ENCODE measurements at regions not wholly inside any gene's neighbourhood (a gene's known extent, or its start where the extent isn't known, plus 50 kb on each side); places are given as distances from the start of the nearest gene placed in this dataset.

GRCh38 chr11:32226480-32226879, 135.6 kb downstream of the RCN1 start:
- Histone ChIP-seq H3K9ac (ENCODE audit: low read length in 5 of 5) (no peak overlapping the region), H3K4me1 (ENCODE audit: control insufficient read depth in 5 of 5, insufficient read depth in 5 of 5, low read length in 5 of 5) (no peaks in the 10 kb centered on the region), H3K9me3 (ENCODE audit: control insufficient read depth in 5 of 5, low read length in 5 of 5) (no peaks in the 10 kb centered on the region), H3K4me3 (ENCODE audit: low read depth in 1 of 5, low read length in 5 of 5) (no peak overlapping the region), H3K36me3 (ENCODE audit: control insufficient read depth in 5 of 5, insufficient read depth in 5 of 5, low read length in 5 of 5) (no peaks in the 10 kb centered on the region), H3K27me3 (ENCODE audit: control insufficient read depth in 5 of 5, insufficient read depth in 4 of 5, low read length in 5 of 5) (peaks cover 0 to 4% (median 0%) of the 10 kb centered on the region in 5 donors), H3K27ac (ENCODE audit: low read depth, low read length) (no peak overlapping the region)

- no peaks in the 10 kb centered on the region for H3K36me3 ChIP-seq (ENCODE audit: control insufficient read depth in 5 of 5, insufficient read depth in 5 of 5, low read length in 5 of 5)
- no peaks in the 10 kb centered on the region for H3K27me3 ChIP-seq (ENCODE audit: control insufficient read depth in 5 of 5, insufficient read depth in 4 of 5, low read length in 5 of 5)
- H3K4me1 ChIP-seq (ENCODE audit: control insufficient read depth in 5 of 5, insufficient read depth in 5 of 5, low read length in 5 of 5) = no peaks in the 10 kb centered on the region
Observed at GRCh38 chr11:32229576-32230240, 138.8 kb downstream of the RCN1 start.

GRCh38 chr11:32231909-32232493, 141.1 kb downstream of the RCN1 start:
- H3K27me3 ChIP-seq (ENCODE audit: control insufficient read depth in 5 of 5, insufficient read depth in 4 of 5, low read length in 5 of 5) = no peaks in the 10 kb centered on the region
- no peak overlapping the region for H3K27ac ChIP-seq (ENCODE audit: low read depth, low read length)
- H3K9ac ChIP-seq (ENCODE audit: low read length in 5 of 5) = no peak overlapping the region
- H3K9me3 ChIP-seq (ENCODE audit: control insufficient read depth in 5 of 5, low read length in 5 of 5) = no peaks in the 10 kb centered on the region
- H3K36me3 ChIP-seq (ENCODE audit: control insufficient read depth in 5 of 5, insufficient read depth in 5 of 5, low read length in 5 of 5) = no peaks in the 10 kb centered on the region
- no peak overlapping the region for H3K4me3 ChIP-seq (ENCODE audit: low read depth in 1 of 5, low read length in 5 of 5)
- no peaks in the 10 kb centered on the region for H3K4me1 ChIP-seq (ENCODE audit: control insufficient read depth in 5 of 5, insufficient read depth in 5 of 5, low read length in 5 of 5)

More at GRCh38 chr11:32229576-32230240, 138.8 kb downstream of the RCN1 start:
- no peak overlapping the region for H3K9ac ChIP-seq (ENCODE audit: low read length in 5 of 5)
- no peak overlapping the region for H3K27ac ChIP-seq (ENCODE audit: low read depth, low read length)
- no peaks in the 10 kb centered on the region for H3K9me3 ChIP-seq (ENCODE audit: control insufficient read depth in 5 of 5, low read length in 5 of 5)
- H3K4me3 ChIP-seq (ENCODE audit: low read depth in 1 of 5, low read length in 5 of 5) = no peak overlapping the region

- Histone ChIP-seq H3K9ac (ENCODE audit: low read length in 5 of 5) (no peak overlapping the region), H3K27me3 (ENCODE audit: control insufficient read depth in 5 of 5, insufficient read depth in 4 of 5, low read length in 5 of 5) (no peaks in the 10 kb centered on the region), H3K9me3 (ENCODE audit: control insufficient read depth in 5 of 5, low read length in 5 of 5) (no peaks in the 10 kb centered on the region), H3K4me3 (ENCODE audit: low read depth in 1 of 5, low read length in 5 of 5) (no peak overlapping the region), H3K27ac (ENCODE audit: low read depth, low read length) (no peak overlapping the region), H3K36me3 (ENCODE audit: control insufficient read depth in 5 of 5, insufficient read depth in 5 of 5, low read length in 5 of 5) (no peaks in the 10 kb centered on the region), H3K4me1 (ENCODE audit: control insufficient read depth in 5 of 5, insufficient read depth in 5 of 5, low read length in 5 of 5) (no peaks in the 10 kb centered on the region)
Observed at GRCh38 chr11:32232516-32232915, 141.6 kb downstream of the RCN1 start.

- Histone ChIP-seq H3K36me3 (ENCODE audit: control insufficient read depth in 5 of 5, insufficient read depth in 5 of 5, low read length in 5 of 5) (no peaks in the 10 kb centered on the region), H3K4me1 (ENCODE audit: control insufficient read depth in 5 of 5, insufficient read depth in 5 of 5, low read length in 5 of 5) (no peaks in the 10 kb centered on the region), H3K27me3 (ENCODE audit: control insufficient read depth in 5 of 5, insufficient read depth in 4 of 5, low read length in 5 of 5) (no peaks in the 10 kb centered on the region), H3K9ac (ENCODE audit: low read length in 5 of 5) (no peak overlapping the region), H3K9me3 (ENCODE audit: control insufficient read depth in 5 of 5, low read length in 5 of 5) (no peaks in the 10 kb centered on the region), H3K4me3 (ENCODE audit: low read depth in 1 of 5, low read length in 5 of 5) (no peak overlapping the region), H3K27ac (ENCODE audit: low read depth, low read length) (no peak overlapping the region)
Observed at GRCh38 chr11:32233276-32233675, 142.4 kb downstream of the RCN1 start.

GRCh38 chr11:32233928-32234327, 143.1 kb downstream of the RCN1 start:
- Histone ChIP-seq H3K4me3 (ENCODE audit: low read depth in 1 of 5, low read length in 5 of 5) (no peak overlapping the region), H3K9me3 (ENCODE audit: control insufficient read depth in 5 of 5, low read length in 5 of 5) (no peaks in the 10 kb centered on the region), H3K9ac (ENCODE audit: low read length in 5 of 5) (no peak overlapping the region), H3K36me3 (ENCODE audit: control insufficient read depth in 5 of 5, insufficient read depth in 5 of 5, low read length in 5 of 5) (no peaks in the 10 kb centered on the region), H3K27me3 (ENCODE audit: control insufficient read depth in 5 of 5, insufficient read depth in 4 of 5, low read length in 5 of 5) (no peaks in the 10 kb centered on the region), H3K27ac (ENCODE audit: low read depth, low read length) (no peak overlapping the region), H3K4me1 (ENCODE audit: control insufficient read depth in 5 of 5, insufficient read depth in 5 of 5, low read length in 5 of 5) (no peaks in the 10 kb centered on the region)

GRCh38 chr11:32244453-32244852, 153.6 kb downstream of the RCN1 start:
- no peak overlapping the region for H3K4me3 ChIP-seq (ENCODE audit: low read depth in 1 of 5, low read length in 5 of 5)
- no peak overlapping the region for H3K27ac ChIP-seq (ENCODE audit: low read depth, low read length)
- peaks cover 0 to 2% (median 0%) of the 10 kb centered on the region in 5 donors for H3K27me3 ChIP-seq (ENCODE audit: control insufficient read depth in 5 of 5, insufficient read depth in 4 of 5, low read length in 5 of 5)
- H3K9ac ChIP-seq (ENCODE audit: low read length in 5 of 5) = no peak overlapping the region
- H3K4me1 ChIP-seq (ENCODE audit: control insufficient read depth in 5 of 5, insufficient read depth in 5 of 5, low read length in 5 of 5) = no peaks in the 10 kb centered on the region
- no peaks in the 10 kb centered on the region for H3K36me3 ChIP-seq (ENCODE audit: control insufficient read depth in 5 of 5, insufficient read depth in 5 of 5, low read length in 5 of 5)
- no peaks in the 10 kb centered on the region for H3K9me3 ChIP-seq (ENCODE audit: control insufficient read depth in 5 of 5, low read length in 5 of 5)

GRCh38 chr11:32253706-32254105, 162.8 kb downstream of the RCN1 start:
- H3K4me3 ChIP-seq (ENCODE audit: low read depth in 1 of 5, low read length in 5 of 5) = no peak overlapping the region
- H3K4me1 ChIP-seq (ENCODE audit: control insufficient read depth in 5 of 5, insufficient read depth in 5 of 5, low read length in 5 of 5) = no peaks in the 10 kb centered on the region
- H3K36me3 ChIP-seq (ENCODE audit: control insufficient read depth in 5 of 5, insufficient read depth in 5 of 5, low read length in 5 of 5) = no peaks in the 10 kb centered on the region
- H3K27me3 ChIP-seq (ENCODE audit: control insufficient read depth in 5 of 5, insufficient read depth in 4 of 5, low read length in 5 of 5) = peaks cover 0 to 6% (median 2%) of the 10 kb centered on the region in 5 donors
- H3K27ac ChIP-seq (ENCODE audit: low read depth, low read length) = no peak overlapping the region
- H3K9ac ChIP-seq (ENCODE audit: low read length in 5 of 5) = no peak overlapping the region
- no peaks in the 10 kb centered on the region for H3K9me3 ChIP-seq (ENCODE audit: control insufficient read depth in 5 of 5, low read length in 5 of 5)

- Histone ChIP-seq H3K27ac (ENCODE audit: low read depth, low read length) (no peak overlapping the region), H3K9ac (ENCODE audit: low read length in 5 of 5) (no peak overlapping the region), H3K4me1 (ENCODE audit: control insufficient read depth in 5 of 5, insufficient read depth in 5 of 5, low read length in 5 of 5) (no peaks in the 10 kb centered on the region), H3K4me3 (ENCODE audit: low read depth in 1 of 5, low read length in 5 of 5) (no peak overlapping the region), H3K9me3 (ENCODE audit: control insufficient read depth in 5 of 5, low read length in 5 of 5) (no peaks in the 10 kb centered on the region), H3K36me3 (ENCODE audit: control insufficient read depth in 5 of 5, insufficient read depth in 5 of 5, low read length in 5 of 5) (no peaks in the 10 kb centered on the region), H3K27me3 (ENCODE audit: control insufficient read depth in 5 of 5, insufficient read depth in 4 of 5, low read length in 5 of 5) (peaks cover 0 to 3% (median 0%) of the 10 kb centered on the region in 5 donors)
Observed at GRCh38 chr11:32255841-32256240, 165.0 kb downstream of the RCN1 start.

GRCh38 chr11:32256466-32256865, 165.6 kb downstream of the RCN1 start:
- Histone ChIP-seq H3K4me3 (ENCODE audit: low read depth in 1 of 5, low read length in 5 of 5) (no peak overlapping the region), H3K4me1 (ENCODE audit: control insufficient read depth in 5 of 5, insufficient read depth in 5 of 5, low read length in 5 of 5) (no peaks in the 10 kb centered on the region), H3K9ac (ENCODE audit: low read length in 5 of 5) (no peak overlapping the region)

More at GRCh38 chr11:32256466-32256865, 165.6 kb downstream of the RCN1 start:
- Histone ChIP-seq H3K36me3 (ENCODE audit: control insufficient read depth in 5 of 5, insufficient read depth in 5 of 5, low read length in 5 of 5) (no peaks in the 10 kb centered on the region), H3K27ac (ENCODE audit: low read depth, low read length) (no peak overlapping the region), H3K27me3 (ENCODE audit: control insufficient read depth in 5 of 5, insufficient read depth in 4 of 5, low read length in 5 of 5) (peaks cover 0 to 3% (median 0%) of the 10 kb centered on the region in 5 donors), H3K9me3 (ENCODE audit: control insufficient read depth in 5 of 5, low read length in 5 of 5) (no peaks in the 10 kb centered on the region)
